Activated CD8-positive, alpha-beta memory T cell treated with anti-CD3 and anti-CD28 coated beads, Interleukin-2, amount 50 U/mL, for 1 hour (primary cell): ENCODE measurements at regions not wholly inside any gene's neighbourhood (a gene's known extent, or its start where the extent isn't known, plus 50 kb on each side); places are given as distances from the start of the nearest gene placed in this dataset.

Source experiments
- DNase-seq: peaks from one replicate; pipeline ENCODE4 v3.0.0-alpha.2; 2020; ENCODE audit errors: extremely low read depth

DNA sequence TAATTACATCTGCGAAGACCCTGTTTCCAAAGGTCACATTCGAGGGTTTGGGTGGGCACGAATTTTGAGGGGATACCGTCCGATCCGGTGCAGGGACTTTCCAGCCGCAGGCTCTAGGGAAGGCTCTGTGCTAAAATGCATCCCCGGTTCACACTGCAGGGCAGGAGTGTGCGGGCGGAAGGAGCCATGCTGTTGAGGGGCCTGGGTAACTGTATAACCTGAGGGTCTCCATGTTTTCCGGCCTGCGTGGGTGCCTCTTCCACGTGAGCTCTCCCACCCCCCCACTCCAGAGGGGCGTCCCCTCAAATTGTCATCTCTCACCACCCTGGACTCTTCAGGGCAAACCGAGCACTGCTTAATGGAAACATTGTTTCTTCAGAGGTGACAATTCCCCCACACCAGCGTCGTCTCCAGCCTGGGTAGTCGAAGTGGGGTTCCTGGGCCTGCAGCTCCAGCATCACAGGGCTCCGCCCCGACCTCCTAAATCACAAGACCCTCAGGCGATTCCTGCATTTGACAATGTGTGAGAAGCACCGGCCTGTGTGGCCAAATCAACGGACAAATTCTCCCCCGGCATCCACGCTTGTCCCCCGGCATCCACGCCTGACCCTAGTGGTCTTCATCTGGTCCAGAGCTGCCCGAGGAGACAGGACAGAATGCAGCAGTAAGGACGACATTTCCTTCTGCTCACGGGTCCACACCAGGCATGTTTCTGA, 51.2 kb downstream of the FOXL3 start:
- no peak for DNase-seq

- no peak for DNase-seq
Measured at GRCh38 chr7:341841-342638, 52.1 kb downstream of the FOXL3 start.

- no peak for DNase-seq
Measured at GRCh38 chr7:342681-343216, 52.8 kb downstream of the FOXL3 start.

DNA sequence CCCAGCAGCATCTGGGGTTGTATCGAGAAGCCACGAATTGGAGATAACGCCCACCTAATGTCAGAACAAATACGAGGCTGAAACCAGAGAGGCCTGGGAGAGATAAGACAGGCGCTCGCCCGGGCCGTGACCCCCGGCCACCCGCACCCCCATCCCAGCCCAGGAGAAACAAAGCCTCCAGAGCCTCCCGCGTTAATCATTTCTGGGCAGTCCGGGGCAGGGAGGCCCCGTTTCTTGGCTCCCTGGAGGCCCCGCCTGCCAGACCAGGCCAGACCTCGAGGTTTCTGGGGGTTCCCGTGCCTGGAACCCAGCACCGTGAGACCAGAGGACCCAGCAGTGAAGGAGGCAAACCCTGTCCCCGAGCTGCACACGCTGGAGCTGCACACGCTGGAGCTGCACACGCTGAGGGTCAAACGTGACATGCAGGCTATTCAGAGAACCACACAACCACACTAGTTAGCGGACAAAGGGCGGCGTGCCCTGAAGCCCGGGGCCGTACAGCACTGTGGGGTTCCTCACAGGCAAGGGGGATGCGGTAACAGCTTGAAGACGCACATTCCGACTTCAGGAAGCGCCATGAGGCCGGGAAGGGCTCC, 53.4 kb downstream of the FOXL3 start:
- no peak for DNase-seq

DNA sequence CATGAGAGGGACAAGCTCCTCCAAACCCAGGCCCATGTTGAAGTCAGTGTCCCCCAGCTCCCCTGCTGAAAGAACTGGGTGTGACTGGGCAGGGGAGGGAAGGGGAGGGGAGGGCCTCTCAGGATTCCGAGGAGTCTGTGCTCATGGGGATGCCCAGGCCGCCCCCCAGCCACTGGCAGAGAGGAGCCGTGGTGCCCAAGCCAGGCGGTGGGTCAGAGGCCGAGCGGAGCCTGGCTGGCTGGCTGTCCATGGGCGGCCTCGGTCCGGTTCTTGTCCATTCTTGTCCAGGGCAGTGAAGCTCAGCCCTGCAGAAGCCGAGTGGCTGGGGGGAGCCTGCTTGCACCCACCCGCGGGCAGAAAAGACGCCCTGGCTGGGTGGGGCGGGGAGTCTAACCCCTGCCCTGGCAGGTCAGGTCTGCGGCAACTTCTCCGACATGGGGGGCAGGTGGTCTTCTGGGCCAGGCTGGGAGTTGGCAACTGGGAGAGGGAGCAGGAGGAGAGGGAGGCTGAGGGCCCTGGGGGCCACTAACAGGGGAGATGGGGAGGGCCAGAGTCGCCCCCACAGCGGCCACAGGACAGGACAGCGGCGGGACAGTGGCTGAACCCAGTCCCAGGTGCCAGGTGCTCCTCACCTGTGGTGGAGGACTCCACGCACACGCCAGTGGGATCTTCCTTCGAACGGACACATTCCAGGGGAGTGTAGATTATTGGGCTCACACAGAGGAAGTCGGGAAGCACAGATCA, 54.1 kb downstream of the FOXL3 start:
- no peak for DNase-seq

DNA sequence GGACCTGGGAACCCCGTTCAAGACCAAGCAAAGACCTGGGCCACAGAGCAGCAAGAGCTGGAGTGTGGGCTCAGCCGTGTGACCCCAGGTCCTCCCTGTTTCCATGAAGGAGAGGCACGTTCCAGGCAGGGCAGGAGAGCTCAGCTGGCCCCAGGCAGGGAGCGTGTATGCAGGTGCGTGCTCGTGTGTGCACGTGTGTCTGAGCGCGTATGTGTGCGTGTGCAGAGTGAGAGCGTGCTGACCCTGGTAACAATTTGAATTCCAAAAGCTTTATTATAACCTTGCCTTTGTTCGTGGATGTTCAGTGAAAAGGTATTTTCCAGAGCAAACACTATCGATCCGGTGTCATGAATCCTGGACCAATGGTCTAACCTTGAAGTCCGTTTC, 54.6 kb downstream of the FOXL3 start:
- no peak for DNase-seq

GRCh38 chr7:346116-346898, 56.3 kb downstream of the FOXL3 start:
- DNase-seq, result no peak

DNA sequence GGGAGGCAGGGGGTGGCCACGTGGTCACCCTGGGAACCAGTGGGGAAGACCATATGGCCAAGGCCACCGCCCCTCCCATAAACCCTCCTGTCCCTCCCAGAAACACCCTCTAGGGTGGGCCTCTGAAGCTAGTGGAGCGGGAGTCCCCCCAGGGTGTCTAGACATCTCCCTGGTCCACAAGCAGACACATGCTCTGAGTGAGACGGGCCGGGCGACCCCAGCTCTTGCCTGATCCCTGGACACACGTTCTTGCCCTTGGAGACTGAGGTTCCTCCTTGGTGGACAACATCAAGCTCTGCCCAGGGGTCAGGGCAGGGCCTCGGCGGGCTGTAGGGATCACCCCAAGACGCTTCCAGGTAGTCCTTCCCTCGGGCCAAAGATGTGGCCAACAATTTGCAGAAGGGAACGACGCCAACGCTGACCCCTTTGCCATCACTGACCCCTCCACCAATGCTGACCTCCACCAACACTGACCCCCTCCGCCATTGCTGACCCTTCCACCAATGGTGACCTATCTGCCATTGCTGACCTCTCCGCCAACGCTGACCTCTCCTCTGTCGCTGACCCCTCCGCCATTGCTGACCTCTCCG, 57.1 kb downstream of the FOXL3 start:
- DNase-seq, result no peak

DNA sequence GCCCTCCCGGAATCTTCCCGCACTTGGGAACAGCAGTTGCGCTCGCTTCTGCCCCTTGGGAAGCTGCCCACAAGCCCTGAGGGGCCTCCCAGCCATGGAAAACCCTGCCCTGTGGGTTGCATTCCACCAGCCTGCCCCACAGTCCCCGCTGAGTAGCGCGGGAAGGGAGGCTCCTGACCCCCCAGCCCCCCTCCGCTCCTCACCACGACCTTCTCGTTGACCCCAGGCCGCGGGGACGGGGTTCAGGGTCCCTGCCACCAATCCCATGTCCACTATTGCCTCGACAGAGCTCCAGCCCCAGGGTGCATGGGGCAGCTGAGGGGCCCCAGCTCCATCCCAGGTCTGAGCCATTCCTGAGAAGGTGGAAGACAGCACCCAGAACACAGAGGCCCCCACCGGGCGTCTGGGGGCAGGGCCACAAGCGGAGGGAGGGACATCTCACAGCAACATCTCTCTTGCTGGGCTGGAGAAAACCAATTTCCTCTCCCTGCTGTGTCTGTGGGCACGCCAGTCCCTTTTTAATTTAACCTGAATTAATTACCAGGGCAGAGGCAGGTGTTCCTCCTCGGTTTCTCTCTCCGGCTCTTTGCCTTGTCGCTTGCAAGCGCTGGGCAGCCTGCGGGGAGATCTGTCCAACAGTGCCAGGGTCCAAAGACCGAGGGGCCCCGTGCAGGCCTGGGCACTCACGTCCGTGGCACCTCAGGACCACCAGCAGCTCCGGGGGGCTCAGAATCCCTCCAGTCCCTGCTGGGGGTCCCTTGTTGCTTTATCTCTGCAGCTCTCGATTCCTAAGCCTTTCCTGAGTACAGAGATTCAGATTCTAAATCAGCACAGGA, 57.9 kb downstream of the FOXL3 start:
- no peak for DNase-seq

DNA sequence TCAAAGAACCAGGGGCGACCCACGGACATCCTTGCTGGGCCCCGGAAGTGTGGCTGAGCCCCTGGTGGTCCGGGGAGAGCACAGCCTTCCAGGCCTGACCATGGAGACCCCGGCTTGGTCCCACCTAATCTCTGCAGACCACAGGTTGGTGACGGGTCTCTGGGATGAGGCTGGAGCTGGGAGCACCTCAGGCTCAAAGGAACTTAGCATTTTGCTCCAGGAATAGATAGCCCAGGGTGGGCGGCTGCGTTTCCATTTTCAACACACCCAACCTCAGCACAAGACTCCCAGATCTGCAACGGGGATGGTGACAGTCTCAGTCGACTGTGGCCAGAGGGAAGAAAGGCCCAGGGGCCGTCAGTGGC, 58.5 kb downstream of the FOXL3 start:
- DNase-seq, result no peak

GRCh38 chr7:348962-349743, 59.2 kb downstream of the FOXL3 start:
- no peak for DNase-seq

GRCh38 chr7:351256-351655, 61.3 kb downstream of the FOXL3 start:
- peak; percentile 39 for DNase-seq

- DNase-seq, result peak; percentile 31
Measured at GRCh38 chr7:351681-352480, 61.9 kb downstream of the FOXL3 start.

- no peak for DNase-seq
Measured at GRCh38 chr7:353746-354325, 63.9 kb downstream of the FOXL3 start.

DNA sequence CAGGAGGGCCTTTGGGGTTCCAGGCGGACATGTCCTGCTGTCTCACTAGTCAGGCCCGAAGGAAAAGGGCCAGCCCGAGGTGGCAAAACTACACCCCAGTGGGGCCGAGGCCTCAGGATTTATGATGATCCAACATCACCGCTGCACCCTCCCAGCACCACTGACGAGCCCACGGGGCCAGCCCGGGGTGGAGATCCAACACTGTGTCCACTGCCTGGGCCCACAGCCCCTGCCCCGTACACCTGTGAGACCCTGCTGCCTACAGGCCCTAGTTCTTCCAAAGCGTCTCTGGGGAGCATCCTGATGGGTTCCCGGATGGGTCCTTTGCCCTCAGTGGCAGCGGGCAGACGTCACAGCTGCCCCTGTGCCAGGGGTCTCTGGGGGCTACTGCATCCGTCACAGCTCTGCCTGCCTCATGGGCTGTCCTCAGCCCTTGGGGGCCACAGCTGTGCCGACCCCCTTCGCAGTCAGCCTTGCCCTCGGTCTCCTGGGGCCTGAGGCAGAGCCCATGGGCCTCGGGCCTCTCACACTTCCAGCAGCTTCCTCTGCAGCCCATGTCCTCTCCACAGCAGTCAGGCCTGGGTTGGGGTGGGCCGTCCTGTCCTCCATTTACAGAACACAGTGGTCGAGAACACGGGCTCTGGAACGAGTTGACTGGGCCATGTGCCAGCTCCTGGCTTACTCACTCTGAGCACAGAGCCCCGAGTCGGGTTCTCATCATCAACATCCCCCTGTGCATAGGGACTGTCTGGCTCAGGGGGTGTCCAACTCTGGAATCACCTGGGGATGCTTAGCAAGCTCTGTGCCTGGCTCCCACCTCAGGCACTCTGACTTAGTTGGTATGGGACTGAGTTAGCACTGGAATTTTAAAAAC, 64.9 kb downstream of the FOXL3 start:
- DNase-seq, result no peak

- DNase-seq, result no peak
Measured at GRCh38 chr7:355568-355967, 65.6 kb downstream of the FOXL3 start.

DNA sequence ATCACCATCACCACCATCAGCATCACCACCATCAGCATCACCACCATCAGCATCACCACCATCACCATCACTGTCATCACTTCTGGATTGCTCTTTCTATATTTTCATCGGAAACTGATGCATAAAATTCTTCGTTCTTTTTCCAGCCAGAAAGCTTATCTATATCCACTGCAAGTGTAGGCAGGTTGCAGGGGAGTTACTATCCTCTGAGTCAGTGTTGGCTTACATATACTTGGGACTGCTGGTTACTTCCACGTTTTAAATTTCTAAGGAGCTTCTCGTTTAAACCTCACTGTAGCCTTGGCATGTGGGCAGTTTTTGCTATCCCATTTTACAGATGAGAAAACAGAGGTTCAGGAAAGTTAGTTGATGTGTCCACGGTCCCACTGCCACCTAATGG, 66.1 kb downstream of the FOXL3 start:
- no peak for DNase-seq
